Body of pancreas (tissue), 4 donors: ENCODE measurements at regions not wholly inside any gene's neighbourhood (a gene's known extent, or its start where the extent isn't known, plus 50 kb on each side); places are given as distances from the start of the nearest gene placed in this dataset.

Experiments used
- POLR2A ChIP-seq, 3 donors: fragments of 450-650 bp; IDR thresholded peaks; one replicate each; pipeline ENCODE4 v1.6.1; 2016; ENCODE audit warnings: antibody characterized with exemption in 3 of 3, mild to moderate bottlenecking in 2 of 3
- TF ChIP-seq, protein P1 (sequence below), 7 experiments: fragments of 450-650 bp in 4 of 7; fragments of 200-600 bp in 3 of 7; sonication (generic) in 3 of 7; IDR thresholded peaks; one replicate each; pipeline ENCODE4 v1.5.1; 2016 to 2019; ENCODE audit warnings: antibody characterized with exemption in 7 of 7

DNA sequence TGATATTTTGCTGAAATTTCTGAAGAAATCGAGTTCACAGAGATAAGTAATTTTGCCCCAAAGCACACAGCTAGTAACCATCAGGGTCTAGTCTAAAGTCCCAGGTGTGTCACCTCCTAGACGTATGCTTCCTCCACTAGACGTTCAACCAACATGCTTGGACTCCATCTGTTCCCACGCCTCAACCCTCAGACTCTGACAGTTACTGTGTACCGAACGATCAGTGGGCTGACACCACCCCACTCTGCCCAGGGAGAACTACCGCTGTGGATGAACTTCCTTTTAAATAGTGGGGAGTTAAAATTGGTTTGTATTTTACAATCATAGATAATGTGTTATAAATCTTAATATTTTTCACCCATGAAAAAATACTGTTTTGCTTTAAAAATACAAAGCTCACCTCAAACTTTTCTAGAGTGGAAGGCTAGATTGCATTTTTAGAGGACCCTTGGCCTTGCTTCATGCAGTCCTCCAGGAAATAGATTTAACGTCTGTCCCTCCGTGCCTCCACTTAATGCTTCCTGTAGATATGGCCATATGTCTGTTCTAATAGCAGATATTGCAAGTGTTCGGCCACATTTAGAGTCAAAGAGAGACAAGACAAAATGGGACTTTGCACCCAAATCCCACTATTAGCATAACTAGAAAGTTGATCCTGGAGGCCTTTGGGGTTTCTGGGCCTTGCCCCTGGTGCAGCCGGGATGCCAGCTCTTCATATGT is 91.4 kb upstream of the ZPBP start:
- TF ChIP-seq, protein P1, sequence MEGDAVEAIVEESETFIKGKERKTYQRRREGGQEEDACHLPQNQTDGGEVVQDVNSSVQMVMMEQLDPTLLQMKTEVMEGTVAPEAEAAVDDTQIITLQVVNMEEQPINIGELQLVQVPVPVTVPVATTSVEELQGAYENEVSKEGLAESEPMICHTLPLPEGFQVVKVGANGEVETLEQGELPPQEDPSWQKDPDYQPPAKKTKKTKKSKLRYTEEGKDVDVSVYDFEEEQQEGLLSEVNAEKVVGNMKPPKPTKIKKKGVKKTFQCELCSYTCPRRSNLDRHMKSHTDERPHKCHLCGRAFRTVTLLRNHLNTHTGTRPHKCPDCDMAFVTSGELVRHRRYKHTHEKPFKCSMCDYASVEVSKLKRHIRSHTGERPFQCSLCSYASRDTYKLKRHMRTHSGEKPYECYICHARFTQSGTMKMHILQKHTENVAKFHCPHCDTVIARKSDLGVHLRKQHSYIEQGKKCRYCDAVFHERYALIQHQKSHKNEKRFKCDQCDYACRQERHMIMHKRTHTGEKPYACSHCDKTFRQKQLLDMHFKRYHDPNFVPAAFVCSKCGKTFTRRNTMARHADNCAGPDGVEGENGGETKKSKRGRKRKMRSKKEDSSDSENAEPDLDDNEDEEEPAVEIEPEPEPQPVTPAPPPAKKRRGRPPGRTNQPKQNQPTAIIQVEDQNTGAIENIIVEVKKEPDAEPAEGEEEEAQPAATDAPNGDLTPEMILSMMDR (IDR thresholded peaks at IDR 0.05): no peak
- TF ChIP-seq POLR2A (IDR thresholded peaks at IDR 0.05): no peak
